Natural killer cell (primary cell): ENCODE measurements at regions not wholly inside any gene's neighbourhood (a gene's known extent, or its start where the extent isn't known, plus 50 kb on each side); places are given as distances from the start of the nearest gene placed in this dataset.

Experiments
- ATAC-seq, 3 donors: fragments of 150-1000 bp in 2 of 3; fragments of 200-7000 bp in 1 of 3; cut with Tn5 transposase; 1 replicate in 1 of 3; 2 replicates in 2 of 3; pipeline ENCODE4 v1.10.0; 2021; ENCODE audit warnings: mild to moderate bottlenecking in 2 of 3, moderate library complexity in 2 of 3
- DNase-seq, 2 donors: peaks; one replicate each; pipeline versions ENCODE4 v3.0.0 to v3.0.0-alpha.2; 2013 to 2021; ENCODE audit warnings: mixed read lengths in 1 of 2
- H3K27ac ChIP-seq: one replicate; pipeline ENCODE4 v1.5.1; 2013; ENCODE audit warnings: mild to moderate bottlenecking, low read length
- H3K27me3 ChIP-seq: one replicate; pipeline ENCODE4 v1.6.1; 2013; ENCODE audit warnings: low read length; ENCODE audit not compliant: control insufficient read depth, insufficient read depth
- H3K36me3 ChIP-seq: one replicate; pipeline ENCODE4 v1.6.1; 2013; ENCODE audit warnings: low read length; ENCODE audit not compliant: control insufficient read depth, insufficient read depth
- H3K4me1 ChIP-seq: one replicate; pipeline ENCODE4 v1.6.1; 2013; ENCODE audit warnings: low read length; ENCODE audit not compliant: control insufficient read depth, insufficient read depth
- H3K4me3 ChIP-seq: one replicate; pipeline ENCODE4 v1.5.1; 2013; ENCODE audit warnings: low read length
- H3K9me3 ChIP-seq: one replicate; pipeline ENCODE4 v1.6.1; 2013; ENCODE audit warnings: low read length; ENCODE audit not compliant: control insufficient read depth, insufficient read depth
- H3K27ac Mint-ChIP-seq, 2 donors: one replicate each; pipeline ENCODE4 v1.8.0; 2022; ENCODE audit warnings: mild to moderate bottlenecking in 2 of 2, mixed read lengths in 2 of 2, moderate library complexity in 1 of 2
- H3K27me3 Mint-ChIP-seq, 2 donors: one replicate each; pipeline ENCODE4 v1.8.0; 2022; ENCODE audit warnings: low read depth in 2 of 2, mixed read lengths in 2 of 2
- H3K36me3 Mint-ChIP-seq: one replicate; pipeline ENCODE4 v1.8.0; 2022; ENCODE audit warnings: mixed read lengths
- H3K4me1 Mint-ChIP-seq, 2 donors: one replicate each; pipeline ENCODE4 v1.8.0; 2022; ENCODE audit warnings: mixed read lengths in 2 of 2
- H3K4me3 Mint-ChIP-seq: one replicate; pipeline ENCODE4 v1.8.0; 2022; ENCODE audit warnings: mild to moderate bottlenecking, moderate library complexity, mixed read lengths
- H3K9me3 Mint-ChIP-seq, 2 donors: one replicate each; pipeline ENCODE4 v1.8.0; 2022; ENCODE audit warnings: mixed read lengths in 2 of 2
- WGBS: methylation state at CpG from one replicate; pipeline ENCODE4 v1.1.7; 2013; ENCODE audit warnings: missing lambda C conversion rate; ENCODE audit not compliant: insufficient coverage; 5-methylcytosine and 5-hydroxymethylcytosine counted together
- intact Hi-C: fragments of 100-400 bp; cut with micrococcal nuclease; formaldehyde crosslinking; loops from one replicate; pipeline ENCODE4 v1.14.2; 2022
- TF ChIP-seq, protein P1 (sequence below): fragments of 200-600 bp; IDR thresholded peaks from one replicate; pipeline ENCODE4 v1.8.0; 2022; ENCODE audit warnings: antibody characterized with exemption

DNA sequence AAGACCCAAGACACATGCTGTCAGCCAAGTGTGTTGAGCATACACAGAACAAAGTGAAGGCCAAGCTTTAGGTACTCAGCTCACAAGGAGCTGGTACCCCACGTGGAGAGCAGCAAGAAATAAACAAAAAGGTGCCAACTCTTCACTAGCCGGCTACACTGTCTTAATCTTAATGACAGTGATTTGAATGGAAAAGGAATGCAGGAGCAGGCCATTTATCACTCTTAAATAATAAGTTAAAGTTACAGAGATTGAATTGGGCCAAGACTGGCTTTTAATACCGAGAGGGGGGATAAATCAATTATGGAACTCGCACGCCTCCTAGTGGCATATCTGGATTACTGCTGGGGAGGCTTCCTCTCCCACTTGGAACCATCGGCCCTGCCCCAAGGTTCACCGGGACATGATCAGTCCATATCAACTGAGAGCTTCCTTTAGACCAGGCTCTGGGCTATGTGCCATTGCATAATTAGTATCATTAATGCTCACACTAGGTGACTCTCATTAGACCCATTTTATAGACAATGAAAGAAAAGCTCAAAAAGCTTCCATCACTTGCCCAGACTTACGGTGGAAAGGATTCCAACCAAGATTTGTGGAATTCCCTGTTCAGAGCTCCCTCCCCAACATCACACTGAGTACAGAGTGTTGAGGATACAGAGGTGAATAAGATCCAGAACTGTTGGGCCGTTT lies 94.0 kb downstream of the ACTL7B start:
- no peaks in the 10 kb centered on the region for H3K4me1 ChIP-seq
- no peak overlapping the region for H3K4me3 Mint-ChIP-seq
- peaks cover 6 to 8% of the 10 kb centered on the region in 2 donors for H3K4me1 Mint-ChIP-seq
- H3K27me3 ChIP-seq, result no peaks in the 10 kb centered on the region
- 36% methylated on average over 8 of the region's 9 CpGs for WGBS
- TF ChIP-seq, protein P1, sequence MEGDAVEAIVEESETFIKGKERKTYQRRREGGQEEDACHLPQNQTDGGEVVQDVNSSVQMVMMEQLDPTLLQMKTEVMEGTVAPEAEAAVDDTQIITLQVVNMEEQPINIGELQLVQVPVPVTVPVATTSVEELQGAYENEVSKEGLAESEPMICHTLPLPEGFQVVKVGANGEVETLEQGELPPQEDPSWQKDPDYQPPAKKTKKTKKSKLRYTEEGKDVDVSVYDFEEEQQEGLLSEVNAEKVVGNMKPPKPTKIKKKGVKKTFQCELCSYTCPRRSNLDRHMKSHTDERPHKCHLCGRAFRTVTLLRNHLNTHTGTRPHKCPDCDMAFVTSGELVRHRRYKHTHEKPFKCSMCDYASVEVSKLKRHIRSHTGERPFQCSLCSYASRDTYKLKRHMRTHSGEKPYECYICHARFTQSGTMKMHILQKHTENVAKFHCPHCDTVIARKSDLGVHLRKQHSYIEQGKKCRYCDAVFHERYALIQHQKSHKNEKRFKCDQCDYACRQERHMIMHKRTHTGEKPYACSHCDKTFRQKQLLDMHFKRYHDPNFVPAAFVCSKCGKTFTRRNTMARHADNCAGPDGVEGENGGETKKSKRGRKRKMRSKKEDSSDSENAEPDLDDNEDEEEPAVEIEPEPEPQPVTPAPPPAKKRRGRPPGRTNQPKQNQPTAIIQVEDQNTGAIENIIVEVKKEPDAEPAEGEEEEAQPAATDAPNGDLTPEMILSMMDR, result peak; percentile 59
- H3K4me3 ChIP-seq, result no peak overlapping the region
- peaks cover 6% of the 10 kb centered on the region in 2 donors for H3K27me3 Mint-ChIP-seq
- no peaks in the 10 kb centered on the region for H3K36me3 Mint-ChIP-seq
- H3K27ac Mint-ChIP-seq, result no peak overlapping the region
- no peak overlapping the region for H3K27ac ChIP-seq
- H3K36me3 ChIP-seq, result no peaks in the 10 kb centered on the region
- ATAC-seq, result peak in 1 of 3 donors; percentile 59
- peak in 1 of 2 donors; percentile 44 for DNase-seq
- intact Hi-C loops, result no loop called here
- no peaks in the 10 kb centered on the region for H3K9me3 Mint-ChIP-seq
- no peaks in the 10 kb centered on the region for H3K9me3 ChIP-seq

GRCh38 chr9:108760841-108761240 lies 94.9 kb downstream of the ACTL7B start:
- Histone ChIP-seq H3K4me3 (no peak overlapping the region), H3K27me3 (no peaks in the 10 kb centered on the region), H3K9me3 (no peaks in the 10 kb centered on the region), H3K4me1 (no peaks in the 10 kb centered on the region), H3K27ac (no peak overlapping the region), H3K36me3 (no peaks in the 10 kb centered on the region)
- Mint-ChIP-seq H3K27me3 (peaks cover 6% of the 10 kb centered on the region in 2 donors), H3K4me1 (peaks cover 6 to 8% of the 10 kb centered on the region in 2 donors), H3K36me3 (no peaks in the 10 kb centered on the region), H3K4me3 (no peak overlapping the region), H3K9me3 (no peaks in the 10 kb centered on the region), H3K27ac (no peak overlapping the region)
- 87% methylated on average over 2 of the region's 2 CpGs for WGBS
- TF ChIP-seq, protein P1, result no peak
- intact Hi-C loops, result no loop called here
- no peak for ATAC-seq
- no peak for DNase-seq

- no peaks in the 10 kb centered on the region for H3K4me1 ChIP-seq
- peaks cover 6% of the 10 kb centered on the region in 2 donors for H3K27me3 Mint-ChIP-seq
- H3K27me3 ChIP-seq, result no peaks in the 10 kb centered on the region
- WGBS, result 86% methylated on average over 2 of the region's 2 CpGs
- H3K9me3 Mint-ChIP-seq, result no peaks in the 10 kb centered on the region
- no peaks in the 10 kb centered on the region for H3K36me3 ChIP-seq
- no peak overlapping the region for H3K27ac ChIP-seq
- H3K4me1 Mint-ChIP-seq, result peaks cover 6 to 8% of the 10 kb centered on the region in 2 donors
- no peak overlapping the region for H3K27ac Mint-ChIP-seq
- intact Hi-C loops, result no loop called here
- H3K36me3 Mint-ChIP-seq, result no peaks in the 10 kb centered on the region
- no peaks in the 10 kb centered on the region for H3K9me3 ChIP-seq
- no peak overlapping the region for H3K4me3 ChIP-seq
- no peak overlapping the region for H3K4me3 Mint-ChIP-seq
- ATAC-seq (no peak), DNase-seq (no peak)
- TF ChIP-seq, protein P1, result no peak
Observed at GRCh38 chr9:108759835-108760234, 96.0 kb downstream of the ACTL7B start.

DNA sequence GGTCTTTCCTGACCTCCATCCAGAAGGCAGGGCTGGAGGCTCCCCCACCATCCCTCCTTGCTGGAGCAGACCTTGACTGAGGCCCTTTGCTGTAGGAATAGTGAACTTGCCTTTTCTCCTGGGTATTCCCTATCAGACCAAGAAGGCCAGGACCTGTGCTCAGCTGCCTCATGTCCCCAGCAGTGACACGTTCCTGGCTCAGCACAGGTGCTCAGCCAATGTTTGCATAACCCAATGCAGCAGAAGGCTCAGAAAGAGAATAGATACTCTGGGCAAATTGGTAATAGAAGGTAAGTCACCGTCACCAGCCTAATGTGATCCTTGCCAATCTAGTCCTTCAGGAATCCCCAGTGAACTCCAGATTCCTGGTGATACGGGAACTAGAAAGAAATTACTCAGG lies 96.4 kb downstream of the ACTL7B start:
- Histone ChIP-seq H3K36me3 (no peaks in the 10 kb centered on the region), H3K4me3 (no peak overlapping the region), H3K9me3 (no peaks in the 10 kb centered on the region), H3K27ac (no peak overlapping the region), H3K4me1 (no peaks in the 10 kb centered on the region), H3K27me3 (no peaks in the 10 kb centered on the region)
- DNase-seq, result no peak
- Mint-ChIP-seq H3K36me3 (no peaks in the 10 kb centered on the region), H3K4me3 (no peak overlapping the region), H3K27me3 (peaks cover 6% of the 10 kb centered on the region in 2 donors), H3K27ac (no peak overlapping the region), H3K9me3 (no peaks in the 10 kb centered on the region), H3K4me1 (peaks cover 6 to 8% of the 10 kb centered on the region in 2 donors)
- ATAC-seq, result no peak
- WGBS, result 73% methylated on average over 3 of the region's 3 CpGs
- intact Hi-C loops, result no loop called here
- TF ChIP-seq, protein P1, result no peak
